Renal cortex interstitium (tissue), 11 donors: ENCODE measurements at regions not wholly inside any gene's neighbourhood (a gene's known extent, or its start where the extent isn't known, plus 50 kb on each side); places are given as distances from the start of the nearest gene placed in this dataset.
A peak's percentile ranks its signal among the peaks of the same experiment; 100 is the strongest.
"Not testable (repeated sequence)": the region's sequence is repeated elsewhere in the genome, so short reads cannot be mapped to it uniquely, and the experiment has no call there.

Experiments used
- DNase-seq, 11 donors: peaks; one replicate each; pipeline ENCODE4 v3.0.0-alpha.2; 2013; ENCODE audit warnings: low read depth in 9 of 11, low spot score in 4 of 11; ENCODE audit errors: extremely low read depth in 1 of 11

- not testable (repeated sequence) for DNase-seq
These were observed 51.7 kb upstream of the PAXBP1 start for GRCh38 chr21:32823296-32823695.

GRCh38 chr21:32824950-32825349 lies 53.4 kb upstream of the PAXBP1 start:
- DNase-seq = no peak

GRCh38 chr21:32826329-32827167 lies 55.0 kb upstream of the PAXBP1 start:
- peak in 8 of 11 donors; percentile 25 to 65 (median 35) for DNase-seq

- DNase-seq = no peak
These were observed 57.4 kb upstream of the PAXBP1 start for GRCh38 chr21:32828908-32829307.

- DNase-seq = no peak
These were observed 57.9 kb upstream of the PAXBP1 start for GRCh38 chr21:32829504-32829903.

- DNase-seq = not testable (repeated sequence)
These were observed 60.2 kb upstream of the PAXBP1 start for GRCh38 chr21:32831779-32832178.

- DNase-seq = no peak
These were observed 62.8 kb upstream of the PAXBP1 start for GRCh38 chr21:32834211-32834915.

- DNase-seq = no peak
These were observed 63.3 kb upstream of the PAXBP1 start for GRCh38 chr21:32834916-32835235.

- DNase-seq = no peak
These were observed 70.6 kb upstream of the PAXBP1 start for GRCh38 chr21:32842146-32842545.

GRCh38 chr21:32843561-32843960 lies 72.0 kb upstream of the PAXBP1 start:
- DNase-seq = no peak

- no peak for DNase-seq
These were observed 72.5 kb upstream of the PAXBP1 start for GRCh38 chr21:32844076-32844475.

- no peak for DNase-seq
These were observed 73.3 kb upstream of the PAXBP1 start for GRCh38 chr21:32844653-32845436.

- DNase-seq = no peak
These were observed 87.1 kb upstream of the PAXBP1 start for GRCh38 chr21:32858628-32859027.

- DNase-seq = no peak
These were observed 88.8 kb upstream of the PAXBP1 start for GRCh38 chr21:32860399-32860798.

GRCh38 chr21:32861866-32862265 lies 90.3 kb upstream of the PAXBP1 start:
- DNase-seq = peak in 1 of 11 donors; percentile 1

GRCh38 chr21:32867597-32867996 lies 96.0 kb upstream of the PAXBP1 start:
- DNase-seq = no peak

- DNase-seq = no peak
These were observed 97.3 kb upstream of the PAXBP1 start for GRCh38 chr21:32868631-32869454.

GRCh38 chr21:32869459-32869858 lies 97.9 kb upstream of the PAXBP1 start:
- DNase-seq = no peak

- DNase-seq = no peak
These were observed 104.9 kb upstream of the PAXBP1 start for GRCh38 chr21:32876426-32876825.
